ENCODE measurements at regions not wholly inside any gene's neighbourhood (a gene's known extent, or its start where the extent isn't known, plus 50 kb on each side); places are given as distances from the start of the nearest gene placed in this dataset.
"Not testable (repeated sequence)": the region's sequence is repeated elsewhere in the genome, so short reads cannot be mapped to it uniquely, and the experiment has no call there.

DNA sequence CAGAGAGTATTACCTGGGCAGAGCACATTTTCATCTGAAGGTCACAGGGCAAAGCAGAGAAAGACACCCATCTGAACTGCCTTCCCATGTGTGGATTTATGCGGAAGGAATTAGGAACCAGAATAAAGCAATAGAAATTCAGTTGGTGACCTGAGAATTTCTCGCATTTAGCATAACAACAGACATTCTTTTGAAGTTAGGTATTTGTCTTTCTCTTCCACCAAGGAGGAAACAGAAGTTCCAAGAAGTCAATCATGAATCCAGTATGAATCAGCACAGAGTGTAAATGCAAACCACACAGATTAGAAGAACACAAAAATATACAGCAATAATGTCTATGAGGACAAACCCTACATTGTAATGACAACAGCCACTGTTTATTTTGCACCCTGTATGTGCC lies 515.2 kb upstream of the BRINP1 start:
- Mint-ChIP-seq H3K4me1 (ENCODE audit: low read depth) (no peaks in the 10 kb centered on the region), H3K27me3 (ENCODE audit: low read depth) (no peaks in the 10 kb centered on the region), H3K27ac (no peak overlapping the region), H3K36me3 (ENCODE audit: low read depth) (no peaks in the 10 kb centered on the region), H3K4me3 (no peak overlapping the region), H3K9me3 (no peaks in the 10 kb centered on the region)

DNA sequence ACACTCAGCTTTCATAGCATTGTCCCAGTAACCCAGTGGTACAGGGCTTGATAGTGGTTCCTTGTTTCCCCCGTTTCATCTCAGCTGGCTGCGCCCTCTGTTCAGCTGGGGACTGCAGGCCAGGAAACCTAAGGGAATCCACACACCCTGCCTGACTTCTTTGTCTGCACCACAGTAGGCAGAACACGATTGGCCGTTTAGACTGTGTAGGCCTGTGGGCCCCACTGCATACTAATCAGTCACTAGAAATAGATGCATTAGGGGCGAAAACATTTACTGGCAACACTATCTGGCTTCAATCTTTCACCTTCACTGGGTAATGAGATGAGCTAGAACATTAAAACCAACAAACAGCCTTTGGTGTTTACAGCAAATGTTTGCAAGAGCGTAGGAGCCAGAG lies 512.7 kb upstream of the BRINP1 start:
- H3K36me3 Mint-ChIP-seq (ENCODE audit: low read depth) = no peaks in the 10 kb centered on the region
- no peak overlapping the region for H3K4me3 Mint-ChIP-seq
- H3K27ac Mint-ChIP-seq = no peak overlapping the region
- H3K4me1 Mint-ChIP-seq (ENCODE audit: low read depth) = no peaks in the 10 kb centered on the region
- no peaks in the 10 kb centered on the region for H3K9me3 Mint-ChIP-seq
- no peaks in the 10 kb centered on the region for H3K27me3 Mint-ChIP-seq (ENCODE audit: low read depth)

DNA sequence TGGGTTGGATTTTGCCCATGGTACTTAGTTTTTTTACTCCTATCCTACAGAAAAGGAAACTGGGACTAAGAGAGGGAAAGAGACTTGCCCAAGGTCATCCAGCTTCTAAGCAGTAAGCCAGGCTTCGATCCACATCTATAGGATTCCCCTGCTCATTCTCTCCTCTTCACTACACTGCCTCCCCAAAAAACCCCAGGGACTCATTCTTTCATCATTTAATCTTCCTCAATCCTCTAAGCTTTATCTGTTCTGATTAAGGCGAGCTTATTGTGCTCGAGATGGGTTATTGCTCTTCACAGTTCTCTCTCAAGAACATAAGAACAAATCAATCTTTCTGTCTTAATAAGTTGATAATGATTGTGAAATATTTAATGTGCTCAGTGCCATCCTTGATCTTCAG lies 511.1 kb upstream of the BRINP1 start:
- Mint-ChIP-seq H3K36me3 (ENCODE audit: low read depth) (no peaks in the 10 kb centered on the region), H3K27ac (no peak overlapping the region), H3K27me3 (ENCODE audit: low read depth) (no peaks in the 10 kb centered on the region), H3K4me3 (no peak overlapping the region), H3K9me3 (no peaks in the 10 kb centered on the region), H3K4me1 (ENCODE audit: low read depth) (no peaks in the 10 kb centered on the region)

DNA sequence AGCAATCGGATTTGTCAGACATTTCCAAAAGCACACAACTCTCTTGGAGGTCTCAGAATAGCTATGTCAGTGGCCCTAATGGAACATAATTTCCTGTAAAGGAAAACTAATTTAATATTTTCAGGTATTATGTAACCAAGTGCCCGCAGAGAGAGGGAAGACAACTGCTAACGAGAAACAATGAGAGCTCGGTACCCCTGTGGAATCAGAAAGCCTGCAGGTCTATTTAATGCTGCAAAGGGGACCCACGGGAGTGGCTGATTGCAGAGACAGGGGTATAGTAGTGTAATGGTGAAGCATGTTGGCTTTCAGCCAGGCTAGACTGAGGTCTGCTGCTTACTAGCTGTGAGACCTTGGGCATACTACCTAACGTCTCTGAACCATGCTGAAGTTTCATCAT lies 508.1 kb upstream of the BRINP1 start:
- Mint-ChIP-seq H3K4me3 (no peak overlapping the region), H3K9me3 (no peaks in the 10 kb centered on the region), H3K27ac (no peak overlapping the region), H3K4me1 (ENCODE audit: low read depth) (no peaks in the 10 kb centered on the region), H3K36me3 (ENCODE audit: low read depth) (no peaks in the 10 kb centered on the region), H3K27me3 (ENCODE audit: low read depth) (no peaks in the 10 kb centered on the region)

DNA sequence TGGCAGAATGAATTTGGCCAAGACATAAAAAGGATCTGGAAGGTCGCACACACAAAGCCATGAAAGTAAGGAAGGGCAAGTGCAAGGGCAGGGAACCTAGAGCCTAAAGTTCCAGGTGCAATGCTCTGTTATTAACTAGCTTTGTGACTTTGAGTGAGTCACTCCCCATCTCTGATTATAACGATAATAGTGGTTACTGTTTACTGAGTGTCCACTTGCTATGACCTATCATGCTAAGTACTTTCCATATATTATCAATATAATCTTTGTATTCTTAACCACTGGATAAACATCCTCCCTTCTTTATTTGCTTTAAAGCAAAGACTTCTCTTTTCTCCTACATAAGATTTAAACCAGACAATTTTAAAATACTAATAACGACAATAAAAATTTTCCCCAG lies 504.6 kb upstream of the BRINP1 start:
- no peaks in the 10 kb centered on the region for H3K36me3 Mint-ChIP-seq (ENCODE audit: low read depth)
- H3K27me3 Mint-ChIP-seq (ENCODE audit: low read depth) = no peaks in the 10 kb centered on the region
- H3K4me1 Mint-ChIP-seq (ENCODE audit: low read depth) = no peaks in the 10 kb centered on the region
- no peak overlapping the region for H3K27ac Mint-ChIP-seq
- H3K9me3 Mint-ChIP-seq = no peaks in the 10 kb centered on the region
- H3K4me3 Mint-ChIP-seq = no peak overlapping the region

DNA sequence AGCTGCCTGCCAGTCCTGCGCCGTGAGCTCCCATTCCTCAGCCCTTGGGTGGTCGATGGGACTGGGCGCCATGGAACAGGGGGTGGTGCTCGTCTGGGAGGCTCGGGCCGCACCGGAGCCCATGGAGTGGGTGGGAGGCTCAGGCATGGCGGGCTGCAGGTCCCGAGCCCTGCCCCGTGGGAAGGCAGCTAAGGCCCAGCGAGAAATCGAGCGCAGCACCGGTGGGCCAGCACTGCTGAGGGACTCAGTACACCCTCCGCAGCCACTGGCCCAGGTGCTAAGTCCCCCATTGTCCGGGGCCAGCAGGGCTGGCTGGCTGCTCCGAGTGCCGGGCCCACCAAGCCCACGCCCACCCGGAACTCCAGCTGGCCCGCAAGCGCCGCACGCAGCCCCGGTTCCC lies 501.0 kb upstream of the BRINP1 start:
- not testable (repeated sequence) for H3K4me1 Mint-ChIP-seq (ENCODE audit: low read depth); H3K27ac Mint-ChIP-seq; H3K36me3 Mint-ChIP-seq (ENCODE audit: low read depth); H3K9me3 Mint-ChIP-seq; H3K4me3 Mint-ChIP-seq; H3K27me3 Mint-ChIP-seq (ENCODE audit: low read depth)

DNA sequence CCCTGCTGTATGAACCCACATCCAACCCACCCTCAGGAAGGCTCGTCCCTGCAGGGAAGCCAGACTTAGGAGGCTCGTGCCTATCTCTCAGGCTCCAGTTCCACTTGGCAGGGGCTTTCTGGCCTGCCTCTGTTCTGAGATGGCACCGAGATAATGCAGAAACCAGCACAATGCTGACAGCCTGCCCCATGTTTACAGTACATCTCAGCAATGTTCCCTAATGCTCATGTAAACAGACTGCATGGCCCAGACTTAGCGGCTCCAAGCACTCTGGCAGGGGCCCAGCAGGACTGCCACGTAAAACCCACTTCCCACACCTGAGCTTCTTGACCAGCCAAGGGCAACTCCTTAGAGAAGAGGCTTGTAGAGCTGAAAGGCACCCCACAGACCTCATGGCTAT lies 499.5 kb upstream of the BRINP1 start:
- Mint-ChIP-seq H3K36me3 (ENCODE audit: low read depth) (no peaks in the 10 kb centered on the region), H3K27ac (no peak overlapping the region), H3K9me3 (no peaks in the 10 kb centered on the region), H3K4me3 (no peak overlapping the region), H3K27me3 (ENCODE audit: low read depth) (no peaks in the 10 kb centered on the region), H3K4me1 (ENCODE audit: low read depth) (no peaks in the 10 kb centered on the region)

DNA sequence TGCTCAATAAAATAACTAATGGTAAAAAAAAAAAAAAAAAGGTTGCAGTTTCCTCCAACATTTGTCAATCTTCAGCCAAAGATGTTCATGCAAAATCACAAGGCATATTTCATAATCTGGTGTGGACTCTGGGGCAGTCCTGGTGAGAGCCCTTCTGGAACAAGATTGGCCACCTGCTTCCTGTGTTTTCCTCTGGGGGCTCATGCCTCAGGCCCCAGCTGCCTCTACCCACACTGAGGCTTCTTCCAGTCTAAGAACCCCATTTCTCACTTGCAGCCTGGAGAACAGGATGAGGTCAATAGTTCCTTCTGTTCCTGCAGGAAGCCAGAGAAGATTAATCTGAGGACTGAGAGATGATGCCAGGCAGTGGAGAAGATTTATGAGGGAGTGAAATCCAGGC lies 492.6 kb upstream of the BRINP1 start:
- no peaks in the 10 kb centered on the region for H3K27me3 Mint-ChIP-seq (ENCODE audit: low read depth)
- H3K27ac Mint-ChIP-seq = no peak overlapping the region
- H3K9me3 Mint-ChIP-seq = no peaks in the 10 kb centered on the region
- H3K36me3 Mint-ChIP-seq (ENCODE audit: low read depth) = no peaks in the 10 kb centered on the region
- H3K4me3 Mint-ChIP-seq = no peak overlapping the region
- no peaks in the 10 kb centered on the region for H3K4me1 Mint-ChIP-seq (ENCODE audit: low read depth)

DNA sequence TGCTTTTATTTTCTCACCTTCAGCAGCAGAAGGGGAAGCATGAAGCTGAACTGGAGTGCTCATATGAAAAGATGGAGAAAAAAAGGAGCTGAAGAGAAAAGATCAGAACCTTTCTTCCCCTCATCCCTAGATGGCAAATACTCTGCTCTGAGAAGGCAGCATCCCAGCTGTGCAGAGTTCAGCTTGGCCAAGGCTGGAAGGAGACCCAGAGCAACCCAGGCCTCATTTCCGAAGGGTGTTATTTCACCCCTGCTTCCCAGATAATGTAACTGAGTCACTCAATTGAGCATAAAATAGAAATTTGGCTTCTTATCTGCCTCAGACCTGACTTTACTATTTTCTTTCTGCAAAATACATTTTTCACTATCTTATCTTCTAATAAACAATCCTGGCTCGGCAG lies 489.9 kb upstream of the BRINP1 start:
- Mint-ChIP-seq H3K4me3 (no peak overlapping the region), H3K27me3 (ENCODE audit: low read depth) (no peaks in the 10 kb centered on the region), H3K36me3 (ENCODE audit: low read depth) (no peaks in the 10 kb centered on the region), H3K4me1 (ENCODE audit: low read depth) (no peaks in the 10 kb centered on the region), H3K9me3 (no peaks in the 10 kb centered on the region), H3K27ac (no peak overlapping the region)

DNA sequence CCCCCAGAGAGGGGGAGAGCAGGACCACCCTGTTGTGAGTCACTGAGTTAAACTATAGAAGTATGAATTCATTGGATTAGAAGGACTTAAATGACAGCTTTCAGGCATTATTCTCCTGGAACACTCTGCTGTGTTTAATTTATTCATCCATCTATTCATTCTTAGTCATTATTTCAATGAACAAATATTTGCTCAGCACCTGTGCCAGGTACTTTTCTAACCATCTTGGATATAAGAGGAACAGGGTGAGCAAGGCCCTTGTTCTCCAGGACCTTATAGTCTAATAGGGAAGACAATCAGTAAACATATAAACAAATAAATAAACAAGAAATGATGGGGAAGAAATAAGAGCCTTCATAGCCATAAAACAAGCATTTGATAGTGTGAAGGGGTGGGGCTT lies 483.9 kb upstream of the BRINP1 start:
- no peak overlapping the region for H3K4me3 Mint-ChIP-seq
- H3K9me3 Mint-ChIP-seq = no peaks in the 10 kb centered on the region
- no peaks in the 10 kb centered on the region for H3K27me3 Mint-ChIP-seq (ENCODE audit: low read depth)
- H3K36me3 Mint-ChIP-seq (ENCODE audit: low read depth) = no peaks in the 10 kb centered on the region
- no peak overlapping the region for H3K27ac Mint-ChIP-seq
- no peaks in the 10 kb centered on the region for H3K4me1 Mint-ChIP-seq (ENCODE audit: low read depth)

DNA sequence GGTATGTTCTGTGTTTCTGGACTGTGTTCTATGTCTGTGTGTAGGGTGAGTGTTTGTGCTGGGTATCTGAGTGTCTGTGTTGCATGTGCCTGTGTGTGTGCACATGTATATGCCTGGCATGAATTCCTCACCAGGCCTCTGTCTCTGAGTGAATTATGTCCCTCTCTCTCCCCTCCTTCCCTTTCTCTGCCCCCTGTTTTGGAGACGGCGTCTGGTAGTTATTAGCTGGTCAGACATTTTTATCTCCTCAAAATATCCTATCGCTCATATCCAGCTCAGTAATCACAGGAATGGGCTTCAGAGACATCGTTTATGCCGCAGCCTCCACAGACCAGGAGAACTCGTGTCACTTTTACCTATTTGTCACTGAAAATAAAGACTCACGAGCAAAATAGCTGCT lies 483.2 kb upstream of the BRINP1 start:
- Mint-ChIP-seq H3K27me3 (ENCODE audit: low read depth) (no peaks in the 10 kb centered on the region), H3K36me3 (ENCODE audit: low read depth) (no peaks in the 10 kb centered on the region), H3K9me3 (no peaks in the 10 kb centered on the region), H3K4me1 (ENCODE audit: low read depth) (no peaks in the 10 kb centered on the region), H3K27ac (no peak overlapping the region), H3K4me3 (no peak overlapping the region)

DNA sequence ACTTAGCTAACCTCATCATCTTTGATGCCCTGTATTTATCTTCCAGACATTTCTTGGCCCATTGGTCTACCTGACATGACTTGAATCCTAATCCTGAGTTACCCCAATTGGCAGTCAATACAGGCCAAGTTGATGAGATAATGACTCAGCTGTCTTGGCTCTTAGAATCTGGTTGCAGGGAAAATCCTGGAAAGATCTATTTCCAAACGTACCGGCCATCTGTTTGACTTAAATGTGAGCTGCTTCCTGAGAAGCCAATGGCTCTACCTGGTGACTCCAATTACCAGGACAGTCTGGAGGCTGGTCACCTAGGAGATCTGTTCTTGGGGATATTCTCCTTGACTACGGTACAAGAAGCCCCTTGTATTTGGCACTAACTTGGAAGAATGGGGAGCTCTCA lies 475.2 kb upstream of the BRINP1 start:
- no peaks in the 10 kb centered on the region for H3K9me3 Mint-ChIP-seq
- no peak overlapping the region for H3K27ac Mint-ChIP-seq
- no peaks in the 10 kb centered on the region for H3K27me3 Mint-ChIP-seq (ENCODE audit: low read depth)

DNA sequence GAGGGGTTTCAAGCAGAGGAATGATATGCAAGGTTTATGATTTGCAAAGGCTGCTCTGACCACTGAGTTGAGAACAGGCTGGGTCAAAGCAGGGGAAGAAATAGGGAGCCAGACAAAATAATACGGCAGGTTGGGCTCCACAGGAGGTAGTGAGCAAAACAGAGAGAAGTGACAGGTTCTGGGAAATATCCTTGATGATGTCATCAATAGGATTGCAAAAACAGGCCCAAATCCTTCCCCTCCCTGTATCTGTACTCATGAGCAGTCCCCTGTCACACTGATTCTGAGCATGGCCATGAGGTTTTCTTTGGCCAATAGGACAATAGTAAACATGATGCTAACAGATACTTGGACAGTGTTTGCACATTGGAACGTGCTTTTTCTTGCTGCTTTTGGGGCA lies 471.8 kb upstream of the BRINP1 start:
- no peak overlapping the region for H3K27ac Mint-ChIP-seq
- no peaks in the 10 kb centered on the region for H3K36me3 Mint-ChIP-seq (ENCODE audit: low read depth)
- H3K9me3 Mint-ChIP-seq = peaks cover 4% of the 10 kb centered on the region
- no peaks in the 10 kb centered on the region for H3K4me1 Mint-ChIP-seq (ENCODE audit: low read depth)
- no peak overlapping the region for H3K4me3 Mint-ChIP-seq
- H3K27me3 Mint-ChIP-seq (ENCODE audit: low read depth) = no peaks in the 10 kb centered on the region

More for the DNA sequence above, 475.2 kb upstream of the BRINP1 start:
- Mint-ChIP-seq H3K4me1 (ENCODE audit: low read depth) (no peaks in the 10 kb centered on the region), H3K36me3 (ENCODE audit: low read depth) (no peaks in the 10 kb centered on the region), H3K4me3 (no peak overlapping the region)

DNA sequence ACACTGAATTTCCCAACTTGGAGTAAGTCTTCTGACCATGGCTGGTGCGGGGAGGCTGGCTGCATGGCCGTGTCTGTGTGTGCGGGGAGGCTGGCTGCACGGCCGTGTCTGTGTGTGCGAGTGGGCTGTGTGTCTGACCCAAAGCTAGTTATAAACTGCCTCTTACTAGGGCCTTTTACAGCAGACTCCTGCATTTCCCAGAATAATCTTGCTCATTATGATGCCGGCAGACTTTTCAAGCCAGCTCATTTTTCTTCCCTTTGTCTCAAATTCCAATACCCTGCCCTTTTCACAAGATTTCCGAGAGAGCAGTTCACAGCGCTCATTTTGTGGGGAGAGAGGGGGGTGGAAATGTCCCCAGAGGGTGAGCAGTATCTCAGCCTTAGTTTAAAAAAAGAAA lies 470.7 kb upstream of the BRINP1 start:
- Mint-ChIP-seq H3K4me3 (no peak overlapping the region), H3K27me3 (ENCODE audit: low read depth) (no peaks in the 10 kb centered on the region), H3K27ac (no peak overlapping the region), H3K9me3 (peaks cover 4% of the 10 kb centered on the region), H3K36me3 (ENCODE audit: low read depth) (no peaks in the 10 kb centered on the region), H3K4me1 (ENCODE audit: low read depth) (no peaks in the 10 kb centered on the region)

DNA sequence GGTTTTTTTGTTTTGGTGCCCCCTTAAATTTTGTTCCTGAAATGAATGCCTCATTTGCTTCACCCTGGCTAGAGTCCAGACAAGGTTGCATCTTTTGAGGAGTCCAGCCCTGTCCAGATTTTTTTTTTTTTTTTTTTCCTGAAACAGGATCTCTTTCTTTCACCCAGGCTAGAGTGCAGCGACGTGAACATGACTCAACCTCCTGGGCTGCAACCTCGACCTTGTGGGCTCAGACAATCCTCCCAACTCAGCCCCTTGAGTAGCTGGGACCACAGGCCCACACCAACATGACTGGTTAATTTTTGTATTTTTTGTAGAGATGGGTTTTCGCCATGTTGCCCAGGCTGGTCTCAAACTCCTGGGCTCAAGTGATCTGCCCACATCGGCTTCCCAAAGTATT lies 469.0 kb upstream of the BRINP1 start:
- Mint-ChIP-seq H3K27ac (no peak overlapping the region), H3K27me3 (ENCODE audit: low read depth) (no peaks in the 10 kb centered on the region), H3K36me3 (ENCODE audit: low read depth) (no peaks in the 10 kb centered on the region), H3K9me3 (peaks cover 4% of the 10 kb centered on the region), H3K4me1 (ENCODE audit: low read depth) (no peaks in the 10 kb centered on the region), H3K4me3 (no peak overlapping the region)

DNA sequence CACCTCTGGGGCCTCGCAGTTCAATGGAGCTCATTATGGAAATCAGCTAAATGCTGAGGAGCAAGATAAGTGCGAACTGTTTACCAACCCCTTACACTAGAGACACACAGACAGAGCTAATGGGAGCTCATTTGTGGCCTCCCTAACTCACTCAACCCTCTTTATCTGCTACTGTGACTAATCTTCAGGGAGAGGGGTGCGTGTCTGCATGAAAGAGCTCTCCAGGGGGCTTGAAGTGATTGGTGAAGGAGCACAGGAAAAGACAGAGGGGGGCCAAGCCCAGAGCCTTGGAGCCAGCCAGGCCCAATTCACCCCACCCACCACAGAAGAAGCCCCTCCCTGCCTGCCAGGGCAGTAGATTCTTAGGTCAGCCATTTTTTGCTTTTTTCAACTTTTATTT lies 466.8 kb upstream of the BRINP1 start:
- Mint-ChIP-seq H3K4me1 (ENCODE audit: low read depth) (no peaks in the 10 kb centered on the region), H3K9me3 (peaks cover 4% of the 10 kb centered on the region), H3K27ac (no peak overlapping the region)

More for the DNA sequence above, 466.8 kb upstream of the BRINP1 start:
- Mint-ChIP-seq H3K36me3 (ENCODE audit: low read depth) (no peaks in the 10 kb centered on the region), H3K27me3 (ENCODE audit: low read depth) (no peaks in the 10 kb centered on the region), H3K4me3 (no peak overlapping the region)
